ENCODE measurements at regions not wholly inside any gene's neighbourhood (a gene's known extent, or its start where the extent isn't known, plus 50 kb on each side); places are given as distances from the start of the nearest gene placed in this dataset.

GRCh38 chr9:89866701-89867100 lies 261.9 kb downstream of the GADD45G start:
- TF ChIP-seq CTCF (IDR thresholded peaks at IDR 0.05) = no peak
- TF ChIP-seq POLR2A (IDR thresholded peaks at IDR 0.05) = no peak

Measured in testis (tissue), 2 donors.